ENCODE measurements at regions not wholly inside any gene's neighbourhood (a gene's known extent, or its start where the extent isn't known, plus 50 kb on each side); places are given as distances from the start of the nearest gene placed in this dataset.
A peak's percentile ranks its signal among the peaks of the same experiment; 100 is the strongest.
"Not testable (repeated sequence)": the region's sequence is repeated elsewhere in the genome, so short reads cannot be mapped to it uniquely, and the experiment has no call there.

DNA sequence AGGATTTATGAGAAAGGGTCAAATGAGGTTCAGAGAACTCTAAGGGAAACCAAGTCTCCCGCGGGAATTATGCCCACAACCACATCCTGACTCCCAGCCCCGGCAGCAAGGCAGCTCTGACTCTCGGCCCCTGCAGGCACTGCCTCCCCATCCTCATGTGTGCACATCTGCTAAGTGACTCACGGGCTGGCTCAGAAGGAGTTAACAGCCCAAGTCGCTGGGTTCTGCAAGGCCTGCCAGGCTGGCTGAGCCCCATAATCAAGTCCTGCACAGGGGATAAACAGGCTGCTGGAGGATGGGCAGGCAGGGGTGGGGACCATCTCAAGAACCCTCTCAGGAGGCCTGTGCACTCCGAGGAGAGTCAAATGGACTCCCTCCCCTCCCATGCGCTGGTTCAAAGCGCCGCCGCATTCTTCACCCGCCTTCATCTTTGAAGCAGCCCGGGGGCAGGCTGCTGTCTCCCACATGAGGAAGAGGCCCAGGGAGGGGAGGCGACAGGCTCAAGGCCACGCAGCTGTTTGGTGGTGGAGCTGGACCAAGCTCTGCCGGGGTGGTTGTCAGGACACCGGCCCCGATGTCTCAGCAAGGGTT is 344.3 kb downstream of the MATN1 start:
- DNase-seq (ENCODE audit: low spot score): peak; percentile 88

DNA sequence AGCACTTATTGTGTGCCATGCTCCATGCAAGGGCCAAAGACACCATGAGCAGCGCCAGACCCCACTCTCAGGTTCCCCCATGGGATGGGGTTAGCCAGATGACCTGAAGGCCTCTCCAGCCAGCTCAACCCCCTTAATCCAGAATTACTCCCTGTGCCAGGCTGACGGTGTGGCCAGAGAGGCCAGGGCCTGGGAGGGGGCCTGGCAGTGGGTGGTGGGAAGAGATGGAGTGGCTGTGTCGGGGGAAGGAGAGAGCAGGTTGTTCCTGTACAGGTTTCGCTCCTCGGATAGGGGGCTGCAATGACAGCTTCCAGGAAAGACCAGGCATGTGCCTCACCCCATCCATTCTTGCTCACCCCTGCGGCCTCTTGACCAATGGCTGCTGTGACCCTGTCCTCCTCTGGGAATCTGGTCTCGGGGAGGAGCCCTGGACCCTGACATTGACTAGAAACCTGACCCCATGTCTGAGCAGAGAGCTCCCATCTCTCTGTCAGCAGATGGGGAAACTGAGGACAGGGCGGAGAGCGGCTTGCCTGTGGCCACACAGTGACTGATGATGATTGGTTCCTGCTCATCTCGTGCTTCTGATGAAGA is 345.3 kb downstream of the MATN1 start:
- DNase-seq (ENCODE audit: low spot score): no peak

DNA sequence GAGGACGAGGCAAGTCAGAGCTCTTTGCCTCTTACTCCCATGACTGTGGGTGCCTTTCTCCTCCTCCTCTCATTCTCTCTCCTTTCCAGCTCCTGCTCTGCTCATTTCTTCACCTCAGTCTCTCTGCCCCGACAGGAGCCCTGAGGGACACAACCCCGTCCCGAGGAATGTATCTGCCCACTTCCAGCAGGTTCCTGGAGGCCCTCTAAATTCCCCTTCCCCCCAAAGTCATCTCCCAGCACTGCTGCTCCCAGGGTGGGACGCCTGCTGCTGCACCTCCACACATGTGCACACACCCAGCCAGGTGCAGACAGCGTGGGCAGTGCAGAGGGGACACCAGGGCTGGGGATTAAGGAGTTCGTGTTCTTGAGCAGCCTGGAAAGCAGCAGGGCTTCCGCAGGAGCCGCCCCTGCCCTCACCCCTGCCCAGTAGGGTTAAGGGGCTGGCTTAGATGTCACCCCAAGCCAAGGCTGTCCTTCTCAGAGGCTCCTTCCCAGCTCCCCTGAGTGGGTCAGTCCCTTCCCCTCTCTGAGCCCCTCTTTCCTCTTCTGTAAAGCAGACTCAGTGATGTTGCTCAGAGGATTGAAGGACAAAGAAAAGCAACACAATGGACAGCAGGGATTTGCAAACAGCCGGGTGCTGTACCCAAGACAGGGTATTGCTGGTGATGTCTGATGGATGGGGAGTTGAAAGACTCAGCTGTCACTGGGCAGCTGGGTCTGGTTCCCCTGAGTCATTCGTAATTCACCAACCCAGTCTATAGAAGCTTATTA is 346.0 kb downstream of the MATN1 start:
- DNase-seq (ENCODE audit: low spot score): no peak

DNA sequence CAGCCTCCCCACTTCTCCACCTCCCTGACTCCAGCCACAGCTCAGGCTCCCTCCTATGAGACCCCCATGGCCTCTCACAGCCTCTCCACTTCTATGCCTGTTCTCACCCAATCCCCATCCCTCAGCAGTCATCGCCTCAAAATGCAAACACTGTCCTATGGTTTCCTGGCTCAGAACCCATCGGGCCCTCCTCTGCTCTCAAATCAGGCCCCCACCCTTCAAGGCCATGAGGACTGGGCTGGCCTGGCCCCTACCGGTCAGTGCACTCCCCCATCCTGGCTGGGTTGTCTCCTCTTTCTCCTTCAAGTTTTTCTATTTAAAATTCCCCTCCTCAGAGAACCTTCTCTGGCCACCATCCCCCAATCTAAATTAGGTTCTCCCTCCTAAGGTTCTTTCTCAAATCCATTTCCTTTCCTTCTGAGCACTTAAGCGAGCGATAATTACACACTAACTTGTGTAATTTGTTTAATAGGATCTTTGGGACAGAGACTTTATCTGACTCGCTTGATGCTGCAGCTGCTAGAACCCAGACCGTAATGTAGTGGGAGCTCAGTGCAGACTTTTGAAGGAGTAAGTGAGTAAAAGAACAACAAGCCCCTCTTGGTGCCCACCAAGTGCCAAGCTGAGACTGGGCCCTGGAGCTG is 347.2 kb downstream of the MATN1 start:
- no peak for DNase-seq (ENCODE audit: low spot score)

DNA sequence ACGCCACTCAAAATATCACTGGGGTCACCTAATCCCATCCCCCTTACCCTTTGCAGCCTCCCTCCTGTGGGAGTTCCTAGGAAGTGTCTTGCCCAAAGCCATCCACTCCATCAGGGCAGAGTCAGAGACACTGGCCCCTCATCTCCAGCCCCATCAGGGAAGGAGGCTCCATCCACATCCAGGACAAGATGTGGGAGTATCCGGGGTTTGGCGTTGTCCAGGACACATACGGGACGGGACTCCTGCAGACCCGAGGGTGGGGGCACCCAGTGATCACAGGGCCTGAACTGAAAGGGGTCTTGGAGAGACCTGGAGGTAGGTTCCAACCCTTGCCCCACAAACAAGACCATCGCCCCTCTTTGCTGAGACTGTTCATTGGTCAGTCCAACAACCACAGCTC is 348.2 kb downstream of the MATN1 start:
- DNase-seq (ENCODE audit: low spot score): no peak

DNA sequence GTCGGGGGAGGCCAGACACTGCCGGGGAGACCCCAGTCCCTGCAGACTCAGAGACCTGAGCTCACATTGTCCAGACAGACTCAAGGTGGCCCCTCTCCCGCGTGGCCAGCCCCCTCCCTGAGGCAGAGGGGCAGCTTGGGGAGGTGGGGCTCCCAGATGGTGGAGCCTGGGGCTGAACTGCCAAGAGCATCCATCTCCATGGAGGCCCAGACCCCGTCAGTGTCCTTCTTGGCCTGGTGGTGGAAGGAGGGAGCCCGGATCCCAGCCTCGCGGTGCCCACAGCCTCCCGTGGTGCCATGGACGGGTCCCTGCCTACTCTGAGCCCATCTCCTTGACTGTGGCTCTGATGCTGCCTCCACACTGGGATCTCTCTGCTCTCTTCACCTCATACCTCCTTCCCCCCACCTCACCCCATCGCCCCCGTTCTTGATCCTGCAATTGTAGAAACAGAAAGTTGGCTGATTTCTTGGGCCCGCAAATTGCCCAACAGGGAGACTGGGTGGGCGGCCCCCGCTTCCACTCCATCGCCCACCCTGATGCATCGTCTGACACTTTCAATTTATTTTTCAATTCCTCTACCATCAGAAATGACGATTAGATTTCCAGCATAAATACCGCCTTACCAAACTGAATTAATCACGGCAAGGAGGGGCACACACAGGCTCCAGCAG is 348.9 kb downstream of the MATN1 start:
- DNase-seq (ENCODE audit: low spot score): no peak

DNA sequence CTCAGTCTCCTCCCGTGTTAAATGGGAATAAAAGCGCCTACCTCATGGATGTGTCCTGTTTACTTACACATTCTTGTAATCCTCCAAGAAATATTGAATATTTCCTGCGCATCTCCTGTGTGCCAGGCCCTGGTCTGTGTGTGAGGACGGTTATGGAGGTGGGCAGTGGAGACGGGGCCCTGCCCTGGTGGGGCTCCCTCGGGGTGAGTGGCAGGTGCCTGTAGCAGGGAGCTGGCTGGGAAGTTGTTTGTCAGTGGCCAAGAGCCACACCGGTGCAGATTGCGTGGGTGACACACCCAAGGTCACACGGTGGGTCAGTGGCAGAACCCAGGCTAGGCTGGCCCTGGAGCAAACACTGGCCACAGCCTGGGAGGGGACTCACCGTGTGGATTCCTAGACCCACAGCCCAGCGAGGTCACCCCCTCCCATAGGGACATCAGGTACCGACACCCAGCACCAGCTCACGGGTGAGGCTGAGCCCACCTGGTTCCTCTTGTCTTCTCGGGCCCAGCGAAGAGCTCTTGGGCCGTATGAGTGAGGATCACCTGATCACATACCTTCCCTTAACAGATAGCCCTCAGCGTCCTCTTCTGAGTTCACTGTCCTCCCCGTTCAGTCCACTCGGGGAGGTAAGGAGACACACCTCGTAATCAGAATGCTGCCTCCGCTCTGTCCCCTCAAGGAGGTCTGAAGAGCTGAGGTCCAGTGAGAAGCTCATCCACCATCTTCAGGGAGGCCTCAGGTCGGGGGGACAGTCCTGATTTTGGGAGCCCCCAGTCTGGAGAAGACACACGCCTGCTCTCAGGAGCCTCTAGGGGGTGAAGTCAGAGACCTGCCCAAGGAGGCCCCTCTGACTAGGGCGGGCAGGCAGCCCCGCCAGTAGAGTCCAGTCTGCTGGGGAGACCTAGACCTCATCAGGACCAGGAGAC is 349.6 kb downstream of the MATN1 start:
- DNase-seq (ENCODE audit: low spot score): no peak

DNA sequence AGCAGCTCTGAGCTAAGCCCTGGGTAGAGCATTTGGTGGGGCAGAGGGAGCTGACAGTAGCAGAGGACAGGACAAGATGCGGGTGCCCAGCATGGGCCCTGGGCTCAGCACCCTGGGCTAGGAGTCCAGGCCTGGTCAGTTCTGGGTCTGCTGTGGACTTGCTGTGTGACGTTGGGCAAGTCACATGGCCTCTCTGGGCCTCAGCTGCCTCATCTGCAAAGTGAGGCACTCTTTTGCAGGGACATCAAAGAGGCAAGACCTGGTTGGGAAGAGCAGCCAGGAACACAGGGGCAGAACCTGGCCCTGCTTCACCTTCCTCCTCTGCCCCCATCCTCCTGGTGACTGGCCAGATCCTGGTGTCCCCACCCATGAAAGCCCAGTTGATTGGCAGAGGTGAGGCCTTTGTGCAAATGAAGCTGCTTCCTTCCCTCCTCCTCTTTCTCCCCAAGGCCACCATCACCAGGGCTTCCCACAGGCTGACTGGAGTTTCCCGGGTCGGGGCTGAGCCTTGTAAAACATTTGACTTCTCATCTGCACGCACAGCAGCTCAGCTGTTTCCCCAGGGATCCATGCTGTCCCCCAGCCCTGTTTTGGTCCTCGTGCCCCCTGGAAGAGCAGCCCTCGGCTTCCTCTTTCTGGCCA is 350.5 kb downstream of the MATN1 start:
- DNase-seq (ENCODE audit: low spot score): no peak

DNA sequence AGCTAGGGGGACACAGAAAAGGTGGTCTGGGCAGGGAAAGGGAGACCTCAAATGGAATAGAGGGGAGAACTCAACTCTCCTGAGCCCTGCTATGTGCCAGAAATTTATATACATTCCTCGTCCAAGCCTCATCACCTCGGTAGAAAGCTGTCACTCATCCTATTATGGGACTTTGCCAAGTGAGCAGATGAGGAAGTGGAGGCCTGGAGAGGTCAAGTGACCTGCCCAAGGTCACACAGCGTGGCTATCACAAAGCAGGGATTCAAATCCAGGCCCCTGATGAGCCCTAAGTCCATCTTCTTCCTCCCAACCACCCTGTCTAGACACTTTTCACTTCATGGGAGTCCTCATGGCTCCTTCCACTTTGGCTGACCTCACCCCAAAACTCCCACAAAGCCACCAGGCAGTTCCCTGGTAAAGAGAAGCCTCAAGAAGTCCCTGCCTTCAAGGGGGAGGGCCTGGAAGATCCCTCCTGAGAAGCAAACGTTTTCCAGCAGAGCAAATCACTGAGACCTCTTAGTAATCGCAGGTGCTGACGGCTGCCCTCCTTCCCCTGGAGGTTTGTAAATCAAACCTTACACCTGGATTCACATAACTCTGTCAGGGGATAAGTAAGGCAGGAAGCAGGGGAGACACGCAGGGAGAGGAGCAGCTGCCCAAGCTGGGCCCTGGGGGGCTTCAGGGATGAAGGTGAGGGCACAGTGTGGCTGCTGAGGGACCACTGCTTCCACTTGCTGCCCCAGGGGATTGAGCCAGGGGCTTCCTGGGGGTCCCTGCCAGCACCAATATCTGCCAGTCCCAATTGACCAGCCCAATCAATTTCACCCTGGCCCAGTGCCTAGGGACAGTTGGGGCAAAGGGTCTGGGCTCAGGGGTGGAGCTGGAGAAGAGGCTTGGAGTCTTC is 351.2 kb downstream of the MATN1 start:
- DNase-seq (ENCODE audit: low spot score): no peak

DNA sequence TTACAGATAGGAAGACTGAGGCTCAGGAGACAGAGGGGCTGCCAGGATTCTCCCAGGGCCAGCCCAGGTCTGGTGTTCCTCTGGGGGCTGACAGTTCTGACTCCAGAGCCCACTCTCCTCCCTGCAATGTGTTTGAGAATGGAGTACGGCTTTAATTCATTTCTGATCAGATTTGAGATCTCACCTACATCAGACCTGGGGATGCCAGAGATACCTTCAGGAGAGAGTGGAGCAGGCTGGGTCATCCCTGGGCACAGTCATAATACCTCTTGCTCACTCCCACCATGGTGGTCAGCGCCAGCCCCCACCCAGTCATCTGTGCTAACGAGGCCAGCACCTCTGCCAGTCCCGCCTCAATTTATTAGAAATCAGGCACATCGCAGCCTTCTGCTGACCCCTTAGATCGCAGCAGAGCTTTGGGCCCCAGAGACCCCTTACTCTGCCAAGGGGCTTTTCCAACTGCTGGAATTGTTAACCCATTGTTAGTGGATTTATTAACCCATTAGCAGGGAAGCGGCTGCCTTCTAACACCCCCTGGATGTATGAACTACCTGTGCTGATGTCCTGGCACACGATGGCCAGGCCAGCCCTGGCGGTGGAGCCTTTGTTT is 352.1 kb downstream of the MATN1 start:
- no peak for DNase-seq (ENCODE audit: low spot score)

DNA sequence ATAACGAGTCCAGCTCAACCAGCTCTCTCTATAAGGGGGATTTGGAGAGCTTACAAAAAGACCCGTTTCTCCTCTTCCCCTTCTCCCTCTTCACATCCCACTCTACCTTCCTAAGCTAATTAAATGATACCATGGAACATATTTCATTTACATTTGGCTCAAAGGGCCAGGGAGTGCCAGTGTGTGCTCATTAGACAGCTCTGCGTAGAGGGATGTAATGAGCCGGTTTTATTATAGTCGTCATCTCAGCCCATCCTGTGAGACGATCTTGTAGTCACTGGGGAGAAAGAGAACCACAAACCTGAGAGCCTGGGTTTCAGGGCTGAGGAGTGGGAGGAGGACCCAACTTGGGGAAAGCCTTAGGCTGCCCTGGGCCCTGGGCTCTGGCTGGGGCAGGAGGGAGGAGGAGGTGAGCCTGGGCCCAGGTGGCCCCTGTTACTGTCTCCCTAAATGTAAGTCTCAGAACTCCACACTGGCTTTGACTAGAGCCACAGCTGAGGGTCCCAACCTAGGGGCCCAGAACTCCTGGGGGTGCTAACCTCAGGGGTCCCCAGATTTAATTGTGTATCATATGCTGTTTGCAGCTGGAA is 354.6 kb downstream of the MATN1 start:
- no peak for DNase-seq (ENCODE audit: low spot score)

DNA sequence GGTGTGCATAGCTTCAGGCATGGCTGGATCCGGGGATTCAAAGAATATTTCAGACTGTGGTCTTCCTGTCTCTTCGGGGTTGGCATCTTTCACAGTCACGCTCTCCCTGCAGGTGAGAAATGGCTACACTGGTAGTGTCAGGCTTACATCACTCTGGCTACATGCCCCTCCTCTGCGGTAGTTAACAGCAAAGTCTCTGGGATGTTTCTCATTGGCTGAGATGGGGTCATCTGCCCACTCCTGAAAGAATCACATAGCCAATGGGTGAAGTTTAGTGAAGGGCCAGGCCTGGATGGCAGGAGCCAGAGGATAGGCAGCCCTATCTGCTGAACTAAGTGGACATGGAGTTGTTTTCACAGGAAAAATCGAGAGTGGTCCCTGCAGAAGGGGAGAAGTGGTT is 356.5 kb downstream of the MATN1 start:
- no peak for DNase-seq (ENCODE audit: low spot score)

DNA sequence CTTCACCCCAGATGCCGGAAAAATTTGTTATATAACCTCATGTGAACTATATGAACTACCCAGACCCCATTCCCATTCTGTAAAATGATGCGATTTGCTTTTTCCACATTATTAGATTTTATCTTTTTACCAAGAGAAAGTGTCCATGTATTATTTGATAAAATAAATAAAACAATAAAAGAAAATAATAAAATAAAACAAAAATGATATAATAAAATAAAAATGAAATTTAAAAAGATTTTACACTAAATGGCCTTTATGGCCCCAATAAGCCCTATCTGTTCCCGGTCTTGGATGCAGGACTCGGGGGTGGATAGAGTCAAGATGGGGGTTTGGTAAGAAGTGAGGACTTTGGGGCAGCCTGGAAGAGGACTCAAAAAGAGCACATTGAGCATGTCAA is 357.2 kb downstream of the MATN1 start:
- DNase-seq (ENCODE audit: low spot score): no peak

DNA sequence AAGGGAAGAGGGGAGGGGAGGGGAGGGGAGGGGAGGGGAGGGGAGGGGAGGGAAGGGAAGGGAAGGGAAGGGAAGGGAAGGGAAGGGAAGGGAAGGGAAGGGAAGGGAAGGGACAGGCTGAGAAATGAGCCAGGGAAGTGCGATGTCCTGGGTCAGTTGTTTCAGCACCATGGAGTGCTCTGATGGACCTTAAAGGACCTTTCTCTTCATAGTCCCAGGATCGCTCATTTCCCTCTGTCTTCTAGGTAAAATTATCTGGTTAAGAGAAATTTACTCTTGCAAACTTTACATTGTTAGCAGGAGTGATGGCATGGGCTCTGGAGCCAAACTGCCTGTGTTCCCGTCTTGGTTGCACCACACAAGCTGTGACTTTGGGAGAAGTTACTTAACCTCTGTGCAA is 357.8 kb downstream of the MATN1 start:
- DNase-seq (ENCODE audit: low spot score): no peak

DNA sequence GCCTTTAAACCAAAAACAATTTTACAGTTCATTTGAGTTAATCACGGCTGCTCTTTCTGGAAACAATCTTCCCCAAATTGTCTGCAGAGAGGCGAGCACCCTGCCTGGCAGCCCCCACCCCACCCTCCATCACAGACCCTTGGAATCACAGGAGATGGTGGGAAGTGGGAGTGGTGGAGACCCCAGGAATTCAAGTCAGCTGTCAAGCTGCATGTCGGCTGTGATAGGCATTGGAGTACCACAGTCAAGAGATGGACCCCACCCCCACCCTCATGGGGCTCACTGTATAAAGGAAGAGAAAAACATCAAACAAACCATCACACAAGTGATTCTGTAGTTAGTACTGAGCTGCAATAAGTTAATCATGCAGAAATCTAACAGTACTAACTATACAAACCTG is 360.4 kb downstream of the MATN1 start:
- DNase-seq (ENCODE audit: low spot score): no peak

DNA sequence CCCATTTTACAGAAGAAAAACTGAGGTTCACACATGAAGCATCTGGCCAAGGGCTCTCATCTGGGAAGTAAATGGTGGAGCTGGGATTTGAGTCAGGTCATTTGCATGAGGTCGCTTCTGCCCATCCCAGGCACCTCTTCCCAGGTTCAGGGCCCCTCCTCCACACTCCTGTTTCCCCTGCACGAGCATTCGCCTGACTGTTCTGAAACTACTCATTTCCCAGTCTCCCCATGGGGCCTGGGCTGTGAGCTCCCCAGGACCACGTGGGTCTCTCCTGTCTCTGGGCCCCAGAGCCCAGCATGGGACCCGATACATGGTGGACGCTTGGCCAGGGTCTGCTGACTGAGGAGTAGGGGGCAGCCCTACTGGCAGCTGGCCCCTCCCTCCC is 360.8 kb downstream of the MATN1 start:
- DNase-seq (ENCODE audit: low spot score): no peak

DNA sequence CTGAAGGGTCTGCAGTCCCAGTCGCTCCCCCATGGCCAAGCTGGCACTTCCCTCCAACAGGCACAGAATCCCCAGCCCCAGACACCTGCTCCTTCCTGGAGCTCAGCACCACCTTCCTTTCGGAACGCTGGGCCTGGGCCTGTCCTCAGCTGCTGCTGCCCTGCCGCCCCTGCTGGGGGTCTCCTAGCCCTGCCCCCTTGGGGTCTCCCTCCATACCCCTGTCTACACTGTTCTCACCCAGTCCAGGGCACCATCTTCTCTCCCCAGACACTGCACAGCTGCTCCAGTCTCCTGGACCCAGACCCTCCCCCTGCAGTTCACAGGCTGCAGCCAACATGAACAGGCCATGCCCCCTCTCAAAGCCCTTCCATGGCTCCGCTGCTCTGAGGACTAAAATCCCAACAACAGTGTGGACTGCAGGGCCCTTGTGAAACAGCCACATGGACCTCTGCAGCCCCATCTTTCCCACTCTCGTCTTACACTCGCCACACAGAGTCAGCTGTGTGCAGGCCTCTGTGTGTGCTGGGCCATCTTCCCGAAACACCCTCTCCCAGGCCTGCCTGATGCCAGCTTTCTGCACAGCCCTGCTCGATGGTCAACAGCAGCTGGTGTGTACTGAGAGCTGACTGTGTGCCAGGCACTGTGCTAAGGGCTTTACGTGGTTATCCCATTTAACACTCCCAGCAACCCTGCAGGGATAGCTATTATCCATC is 361.3 kb downstream of the MATN1 start:
- DNase-seq (ENCODE audit: low spot score): not testable (repeated sequence)

DNA sequence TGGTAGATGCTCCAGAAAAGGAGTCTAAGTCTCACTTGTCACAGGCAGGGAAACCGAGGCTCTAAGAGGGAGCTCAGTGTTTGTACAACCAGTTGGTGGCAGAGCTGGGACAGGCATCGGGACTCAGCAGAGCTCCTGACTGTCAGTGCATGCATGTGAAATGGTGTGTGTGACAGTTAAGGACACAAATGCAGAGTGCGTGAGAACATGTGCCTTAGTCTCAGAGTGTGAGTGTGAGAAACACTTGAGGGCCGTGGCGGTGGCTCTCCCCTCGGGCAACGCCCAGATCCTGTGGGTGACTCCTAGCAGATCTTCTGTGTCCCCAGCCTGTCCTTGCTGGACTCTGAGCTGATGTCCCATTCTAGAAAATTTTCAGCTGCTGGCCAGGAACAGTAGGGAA is 362.6 kb downstream of the MATN1 start:
- DNase-seq (ENCODE audit: low spot score): no peak

Data from AG08395 (cell line).